Fibroblast of skin of right biceps (primary cell): ENCODE measurements at regions not wholly inside any gene's neighbourhood (a gene's known extent, or its start where the extent isn't known, plus 50 kb on each side); places are given as distances from the start of the nearest gene placed in this dataset.

Source experiments
- DNase-seq: peaks from one replicate; pipeline ENCODE4 v3.0.0-alpha.2; 2013

DNA sequence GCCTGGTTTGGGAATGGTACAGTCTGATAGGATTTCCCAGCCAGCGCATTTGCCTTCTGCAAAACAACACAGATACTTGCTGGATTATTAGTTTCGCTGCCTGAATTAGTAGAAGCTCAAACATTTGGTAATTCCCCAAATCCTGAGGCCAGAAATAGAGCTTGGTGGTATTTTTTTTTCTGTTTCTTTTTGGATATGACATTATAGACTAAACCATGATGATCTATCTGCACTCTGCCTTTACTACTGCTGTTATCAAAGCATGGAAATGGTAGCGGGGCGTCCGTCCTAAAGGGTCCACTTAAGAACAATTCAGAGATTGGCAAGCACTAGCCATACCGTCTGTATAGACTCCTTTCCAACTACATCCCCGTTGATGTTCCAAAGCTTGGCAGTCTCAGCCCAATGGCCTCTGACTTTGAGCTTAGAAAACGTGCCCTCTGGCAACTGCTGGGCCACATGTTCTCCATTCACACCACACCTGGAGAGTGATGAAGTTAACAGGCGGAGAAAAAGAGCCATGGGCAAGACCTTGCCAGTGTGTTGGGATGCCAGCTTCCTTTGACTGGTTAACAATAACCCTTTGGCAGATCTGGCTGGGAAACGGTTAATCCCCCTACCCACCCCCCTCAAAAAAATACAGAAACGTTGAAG is 241.0 kb upstream of the NR2F2 start:
- DNase-seq = no peak

DNA sequence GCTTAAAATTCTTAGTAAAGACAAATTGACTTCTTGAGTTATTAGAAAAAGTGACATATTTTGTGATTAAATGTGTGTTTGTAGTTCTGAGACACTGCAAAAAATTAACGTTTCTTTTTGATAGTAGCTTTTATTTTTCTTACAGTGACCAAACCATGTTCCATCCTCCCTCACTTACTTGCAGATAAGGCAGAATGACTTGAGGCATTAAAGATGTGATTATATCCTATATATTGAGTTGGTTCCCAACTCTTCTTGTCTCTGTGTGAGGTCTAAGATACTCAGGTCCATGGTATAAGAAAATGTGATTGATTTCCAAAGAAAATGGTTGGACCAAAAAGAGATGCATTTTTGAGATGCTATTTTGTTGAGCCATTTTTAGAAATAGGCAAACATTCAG is 238.3 kb upstream of the NR2F2 start:
- no peak for DNase-seq

DNA sequence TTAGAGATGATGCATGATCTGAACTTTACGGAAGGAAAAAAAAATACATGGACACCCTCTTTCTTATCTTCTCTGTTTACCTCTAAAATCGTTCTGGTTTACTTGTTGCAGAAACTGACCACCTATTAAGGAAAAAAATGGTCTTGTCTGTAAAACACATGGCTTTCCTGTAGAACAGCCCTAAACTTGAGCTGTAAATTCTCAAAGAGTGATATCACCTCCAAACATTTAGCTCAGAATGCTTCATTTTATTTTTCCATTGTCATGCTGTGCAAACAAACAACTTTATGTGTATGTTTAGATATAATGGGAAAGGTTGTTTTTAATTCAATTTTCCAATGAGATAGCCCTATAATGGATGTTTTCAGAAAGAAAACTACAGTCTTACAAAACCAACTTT is 237.4 kb upstream of the NR2F2 start:
- DNase-seq = no peak

DNA sequence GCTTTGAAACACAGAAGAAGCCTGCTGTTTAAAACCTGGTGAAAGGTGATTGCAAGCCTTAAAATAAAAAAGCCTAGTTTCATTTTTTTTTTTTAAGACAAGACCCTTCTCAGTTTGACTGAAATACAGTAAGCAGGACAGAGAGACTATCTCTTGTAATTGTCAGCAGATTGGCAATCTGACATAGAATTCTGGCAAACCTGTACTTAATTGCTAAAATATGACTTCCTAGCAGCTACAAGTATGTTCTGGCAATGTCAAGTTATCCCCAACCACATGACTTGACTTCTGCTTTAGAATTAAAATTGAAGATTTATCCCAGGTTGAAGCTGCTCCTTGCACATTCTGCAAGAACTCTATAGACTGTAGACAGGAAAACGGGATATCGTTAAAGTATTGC is 232.8 kb upstream of the NR2F2 start:
- no peak for DNase-seq

DNA sequence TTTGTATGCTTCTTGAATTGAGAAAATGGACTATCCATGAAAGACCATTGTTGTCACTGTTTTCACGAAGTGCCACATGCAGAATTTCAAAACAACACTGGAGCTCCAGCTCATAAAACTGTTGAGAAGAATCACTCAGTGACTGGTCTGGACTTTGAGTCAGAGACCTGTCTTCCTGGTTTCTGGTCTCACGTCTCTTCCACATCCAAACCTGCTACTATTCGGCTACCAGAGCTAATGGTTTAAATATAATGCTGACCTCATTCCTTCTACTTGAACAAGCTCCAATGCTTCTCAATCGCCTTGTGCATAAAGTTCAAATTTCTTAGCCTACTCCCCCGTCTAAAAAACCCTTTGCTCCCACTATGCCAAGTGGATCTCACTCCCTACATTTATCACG is 227.9 kb upstream of the NR2F2 start:
- DNase-seq = no peak

DNA sequence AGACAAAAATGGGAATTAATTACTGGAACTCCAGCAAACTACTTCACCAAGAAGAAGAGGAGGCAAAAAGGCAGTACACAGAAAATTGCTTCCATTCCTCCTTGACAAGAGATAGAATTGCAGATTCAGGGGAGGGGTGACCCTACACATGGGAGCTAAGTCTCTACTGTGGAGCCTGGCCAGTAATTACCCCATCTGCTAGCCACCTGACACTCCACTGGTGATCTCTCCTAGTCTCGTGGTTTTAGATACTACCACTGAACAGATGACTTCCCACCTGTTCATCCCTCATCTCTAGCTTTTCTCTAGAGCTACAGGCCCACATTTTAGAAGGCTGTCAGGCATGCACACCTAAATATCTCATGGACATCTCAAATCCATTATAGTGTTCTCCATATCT is 224.3 kb upstream of the NR2F2 start:
- DNase-seq = no peak

DNA sequence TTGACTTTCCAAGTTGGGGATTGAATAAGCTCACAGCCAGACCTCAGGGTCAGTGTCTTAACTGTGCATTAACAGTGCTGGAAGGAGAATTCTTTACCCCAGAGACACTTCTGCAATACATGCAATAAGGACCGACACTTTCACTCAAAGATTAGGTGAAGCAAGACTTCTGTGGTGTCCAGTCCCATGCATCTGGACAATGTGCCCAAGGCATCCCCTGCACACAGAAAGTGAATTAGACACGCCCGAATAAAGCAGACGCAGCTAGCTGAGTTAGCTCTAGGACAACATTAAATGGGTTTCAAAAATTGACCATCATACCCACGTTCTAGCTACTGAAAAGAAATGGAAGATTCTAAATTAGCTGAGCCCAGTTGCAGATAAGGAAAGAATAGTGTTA is 223.9 kb upstream of the NR2F2 start:
- no peak for DNase-seq

DNA sequence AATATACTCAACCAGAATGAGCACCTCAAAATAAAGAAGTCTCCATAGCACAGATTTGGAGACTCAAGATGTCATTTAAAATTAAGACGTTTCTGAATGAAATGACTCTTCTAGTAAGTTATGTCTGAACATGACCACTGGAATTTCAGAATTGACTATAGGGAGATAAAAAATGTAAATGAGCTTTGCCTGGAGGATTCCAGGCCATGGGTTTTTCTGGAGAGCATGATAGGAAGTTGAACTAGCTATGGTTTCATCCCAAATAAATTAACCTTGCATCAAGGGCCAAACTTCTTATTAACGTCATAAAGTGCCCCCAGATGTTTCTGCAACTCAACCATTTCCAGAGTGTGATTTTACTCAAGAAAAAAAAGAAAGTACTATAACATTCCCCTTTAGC is 222.6 kb upstream of the NR2F2 start:
- peak; percentile 79 for DNase-seq

DNA sequence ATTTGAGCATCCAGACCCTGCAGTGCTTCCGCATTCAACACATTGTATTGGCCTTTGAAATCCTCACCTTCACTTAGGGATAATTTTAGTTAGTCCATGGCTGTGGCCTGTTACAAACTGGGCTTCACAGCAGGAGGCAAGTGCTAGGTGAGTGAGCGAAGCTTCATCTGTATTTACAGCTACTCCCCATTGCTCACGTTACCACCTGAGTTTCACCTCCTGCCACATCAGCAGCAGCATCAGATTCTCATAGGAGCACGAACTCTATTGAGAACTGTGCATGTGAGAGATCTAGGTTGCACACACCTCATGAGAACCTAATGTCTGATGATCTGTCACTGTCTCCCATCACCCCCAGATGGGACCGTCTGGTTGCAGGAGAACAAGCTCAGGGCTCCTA is 222.1 kb upstream of the NR2F2 start:
- DNase-seq = no peak

DNA sequence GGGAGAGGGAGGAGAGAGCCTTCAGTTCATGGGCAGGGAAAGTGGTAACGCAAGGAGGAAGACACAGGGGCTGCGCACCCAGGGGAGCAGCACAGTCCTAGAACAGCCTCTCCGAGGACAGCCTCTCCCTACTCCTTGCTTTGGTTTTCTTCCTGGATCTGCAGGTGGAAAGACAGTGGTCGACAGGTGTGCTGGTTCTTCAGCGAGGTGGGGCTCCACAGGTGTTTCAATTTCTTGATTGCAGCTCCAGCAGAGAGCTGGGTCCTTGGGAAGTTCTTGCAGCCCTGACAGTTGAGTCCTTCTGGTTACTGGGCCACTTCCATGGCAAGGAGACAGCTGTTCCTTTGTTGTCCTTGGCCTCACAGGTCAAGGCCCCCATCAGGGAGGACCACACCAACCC is 220.7 kb upstream of the NR2F2 start:
- no peak for DNase-seq

DNA sequence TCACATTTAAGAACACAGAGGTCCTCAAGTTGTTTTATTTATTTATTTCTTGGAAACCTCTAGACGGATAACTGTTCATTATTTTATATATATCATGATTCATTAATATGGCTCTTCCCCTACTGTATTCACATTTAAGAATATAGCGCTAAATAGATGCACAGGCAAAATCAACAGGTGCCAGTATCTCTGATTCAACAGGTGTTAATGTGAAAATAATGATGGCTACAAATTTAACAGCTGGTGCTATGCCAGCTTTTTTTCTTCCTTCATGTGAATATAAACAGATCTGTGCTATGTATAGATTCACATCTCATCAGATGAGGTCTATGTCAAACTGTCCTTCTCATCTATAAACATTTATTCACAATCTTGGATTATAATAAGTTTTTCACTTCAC is 218.5 kb upstream of the NR2F2 start:
- no peak for DNase-seq

DNA sequence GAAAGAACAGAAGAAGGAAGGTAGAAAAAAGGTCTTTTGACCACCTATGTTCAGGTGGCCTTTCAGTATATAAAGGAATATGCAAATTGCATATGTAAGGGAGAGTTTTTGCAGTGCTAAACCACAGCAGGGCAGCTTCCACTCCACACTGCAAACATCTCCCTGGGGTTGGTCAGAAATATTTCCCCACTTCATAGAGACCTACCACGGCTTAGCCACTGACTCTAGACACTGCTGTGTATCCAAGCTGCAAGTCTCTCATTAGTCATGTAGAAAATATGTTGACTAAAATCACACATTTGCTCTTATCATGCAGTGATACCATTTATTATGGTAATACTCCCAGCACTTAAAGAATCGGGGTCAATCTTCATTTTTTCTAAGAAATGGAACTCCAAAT is 214.9 kb upstream of the NR2F2 start:
- peak; percentile 75 for DNase-seq

DNA sequence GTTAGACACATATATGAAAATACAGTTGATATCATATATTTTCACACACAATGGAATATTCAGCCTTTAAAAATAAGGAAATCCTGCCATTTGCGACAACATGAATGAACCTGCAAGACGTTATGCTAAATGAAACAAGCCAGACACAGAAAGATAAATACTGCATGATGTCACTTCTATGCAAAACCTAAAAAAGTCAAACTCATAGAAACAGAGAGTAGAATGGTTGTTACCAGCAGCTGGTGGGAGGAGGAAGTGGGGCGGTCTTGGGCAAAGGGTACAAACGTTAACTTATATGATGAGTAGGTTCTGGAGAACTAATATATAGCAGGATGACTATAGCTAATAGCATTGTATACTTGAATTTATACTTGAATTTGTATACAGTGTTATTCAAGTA is 213.2 kb upstream of the NR2F2 start:
- DNase-seq = no peak

DNA sequence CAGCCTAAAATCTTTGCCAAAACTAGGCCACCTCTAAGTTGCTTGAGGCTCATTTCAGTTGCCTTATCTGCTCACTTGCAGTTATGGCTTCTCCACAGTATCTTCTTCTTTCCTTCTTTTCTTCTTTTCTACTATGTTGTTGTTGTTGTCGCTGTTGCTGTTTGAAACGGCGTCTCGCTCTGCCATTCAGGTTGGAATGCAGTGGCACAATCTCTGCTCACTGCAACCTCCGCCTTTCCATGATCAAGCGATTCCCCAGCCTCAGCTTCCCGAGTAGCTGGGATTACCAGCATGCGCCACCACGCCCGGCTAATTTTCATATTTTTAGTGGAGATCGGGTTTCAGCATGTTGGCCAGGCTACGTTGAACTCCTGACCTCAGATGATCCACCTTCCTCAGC is 210.8 kb upstream of the NR2F2 start:
- DNase-seq = no peak

DNA sequence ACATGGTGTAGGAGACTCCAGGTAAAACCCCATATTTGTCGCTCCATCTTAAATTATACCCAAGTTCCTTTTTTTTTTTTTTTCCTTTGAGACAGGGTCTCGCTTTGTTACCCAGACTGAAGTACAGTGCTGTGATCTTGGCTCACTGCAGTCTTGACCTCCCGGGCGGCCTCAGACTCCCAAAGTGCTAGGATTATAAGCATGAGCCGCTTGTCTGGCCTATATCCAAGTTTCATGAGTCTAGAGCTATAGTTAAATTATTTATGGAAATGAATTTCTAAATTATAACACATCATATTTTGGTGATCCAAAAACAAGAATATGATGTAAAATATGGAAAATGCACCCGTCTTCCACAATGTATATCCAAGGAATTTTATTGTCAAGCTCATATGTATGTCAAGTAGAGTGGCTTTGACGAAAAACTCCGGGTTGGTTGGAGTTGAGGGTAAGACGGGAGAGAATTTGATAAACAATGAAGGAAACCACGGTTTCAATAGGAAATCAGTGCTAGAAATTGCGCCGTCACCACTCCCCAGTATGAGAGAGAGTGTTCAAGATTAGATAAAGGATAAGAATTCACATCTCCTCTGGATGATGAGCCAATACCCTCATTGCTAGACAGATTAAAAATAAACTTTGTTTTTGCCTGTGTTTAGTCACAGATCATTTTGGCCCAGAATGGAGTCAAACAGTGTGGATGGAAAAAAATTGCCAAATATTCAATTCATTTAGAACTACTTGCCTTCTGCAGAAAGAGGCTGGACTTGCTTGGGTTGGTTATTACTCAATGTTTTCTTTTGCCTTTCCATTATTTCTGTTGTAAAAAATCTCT is 209.2 kb upstream of the NR2F2 start:
- peak; percentile 42 for DNase-seq

DNA sequence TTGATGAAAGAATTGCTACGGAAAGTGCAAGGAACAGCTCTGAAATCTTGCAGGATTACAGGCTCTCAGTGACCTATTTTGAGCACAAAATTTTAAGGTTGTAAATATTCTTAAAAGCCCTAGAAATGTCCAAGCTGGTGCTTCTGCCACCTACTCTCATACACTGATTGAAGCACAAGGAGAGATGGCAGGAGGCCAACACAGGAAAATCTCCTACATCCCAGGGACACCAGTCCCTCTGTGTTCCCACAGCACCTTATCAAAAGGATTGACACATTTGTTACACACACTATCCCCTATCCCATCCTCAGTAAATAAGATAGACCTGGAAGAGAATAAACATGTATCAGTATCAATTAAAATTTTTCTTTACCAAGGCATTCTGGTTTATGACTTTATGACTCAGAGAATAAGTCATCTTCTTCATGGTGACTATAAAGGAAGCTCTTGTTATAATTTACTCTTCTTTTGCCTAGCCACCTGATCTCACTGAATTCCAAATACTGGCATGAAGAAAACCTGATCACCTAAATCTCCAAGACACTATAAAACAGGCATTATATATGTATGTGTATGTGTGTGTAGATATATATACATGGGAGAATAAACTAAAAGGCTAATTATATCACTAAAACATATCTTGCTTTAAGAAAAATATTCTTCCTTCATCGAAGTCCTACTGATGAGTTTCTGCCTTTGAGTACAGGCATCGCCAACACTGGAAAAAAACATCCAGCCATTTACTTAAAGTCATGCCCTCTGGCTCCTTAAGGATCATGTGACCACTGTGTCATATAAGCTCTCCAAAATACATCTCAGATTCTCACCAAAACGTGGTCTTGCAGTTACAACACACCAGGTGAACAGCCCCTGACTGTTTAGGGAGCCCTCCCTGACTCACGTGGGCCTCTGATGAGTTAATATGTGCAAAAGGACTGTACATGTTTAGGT is 208.1 kb upstream of the NR2F2 start:
- no peak for DNase-seq

DNA sequence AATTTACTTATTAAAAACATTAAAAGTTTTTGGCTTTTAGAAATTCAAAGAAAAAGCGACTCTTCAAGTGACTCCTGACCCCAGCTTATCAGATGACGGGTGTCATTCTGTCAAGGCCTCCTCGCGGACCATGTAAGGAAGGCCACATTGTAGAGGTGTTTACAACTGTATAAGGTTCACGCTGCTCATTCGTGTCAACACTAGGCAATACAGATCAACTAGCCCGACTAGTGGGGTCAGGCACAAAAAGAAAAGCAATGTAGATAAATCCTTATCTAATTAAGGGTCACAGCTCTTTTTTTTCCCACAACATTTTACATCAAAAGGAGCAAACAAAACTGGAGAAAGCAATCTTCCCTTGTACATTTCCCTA is 207.5 kb upstream of the NR2F2 start:
- DNase-seq = no peak

DNA sequence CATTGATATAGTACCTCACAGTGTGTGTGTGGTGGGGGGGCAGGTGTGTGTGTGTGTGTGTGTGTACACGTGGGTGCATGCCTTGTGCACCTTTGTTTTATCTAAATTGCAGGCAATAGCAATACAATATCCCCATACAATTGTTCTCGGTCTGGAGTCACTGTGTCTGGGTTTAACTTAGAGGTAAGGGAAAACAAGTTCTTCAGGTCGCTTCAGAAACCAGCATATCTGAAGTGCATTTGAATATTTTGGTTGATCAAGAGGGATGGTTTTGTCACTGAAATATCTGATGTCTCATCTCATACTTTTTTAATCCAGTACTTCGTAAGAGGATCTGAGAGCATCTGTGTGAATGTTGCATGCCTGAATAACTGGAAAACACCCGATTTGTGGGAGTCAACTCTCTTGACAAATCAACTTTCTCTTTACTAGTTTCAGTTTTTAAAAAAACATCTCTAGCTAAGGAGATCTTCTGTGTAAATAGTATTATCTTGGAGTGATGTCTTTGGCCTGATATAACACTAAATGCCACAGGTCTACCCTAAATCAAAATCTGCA is 206.8 kb upstream of the NR2F2 start:
- DNase-seq = no peak

DNA sequence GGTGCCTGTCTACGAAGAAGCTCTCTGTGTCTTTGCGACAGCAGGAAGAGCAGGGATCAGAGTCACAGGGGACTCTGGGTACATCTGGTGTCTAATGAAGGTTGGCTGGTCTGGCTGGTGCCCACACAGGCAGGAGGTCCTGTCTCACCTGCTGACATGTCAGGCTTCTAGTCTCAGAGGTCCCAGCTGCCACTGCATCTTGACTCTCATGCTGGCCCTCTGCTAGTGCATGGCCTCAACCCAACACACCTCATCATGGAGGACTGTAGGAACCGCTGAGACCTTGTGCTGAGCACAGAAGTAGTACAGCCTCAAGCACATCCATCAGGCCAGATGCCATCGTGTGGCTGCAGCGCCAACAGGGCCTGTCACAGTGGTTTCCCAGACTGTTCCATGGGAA is 206.1 kb upstream of the NR2F2 start:
- DNase-seq = no peak

DNA sequence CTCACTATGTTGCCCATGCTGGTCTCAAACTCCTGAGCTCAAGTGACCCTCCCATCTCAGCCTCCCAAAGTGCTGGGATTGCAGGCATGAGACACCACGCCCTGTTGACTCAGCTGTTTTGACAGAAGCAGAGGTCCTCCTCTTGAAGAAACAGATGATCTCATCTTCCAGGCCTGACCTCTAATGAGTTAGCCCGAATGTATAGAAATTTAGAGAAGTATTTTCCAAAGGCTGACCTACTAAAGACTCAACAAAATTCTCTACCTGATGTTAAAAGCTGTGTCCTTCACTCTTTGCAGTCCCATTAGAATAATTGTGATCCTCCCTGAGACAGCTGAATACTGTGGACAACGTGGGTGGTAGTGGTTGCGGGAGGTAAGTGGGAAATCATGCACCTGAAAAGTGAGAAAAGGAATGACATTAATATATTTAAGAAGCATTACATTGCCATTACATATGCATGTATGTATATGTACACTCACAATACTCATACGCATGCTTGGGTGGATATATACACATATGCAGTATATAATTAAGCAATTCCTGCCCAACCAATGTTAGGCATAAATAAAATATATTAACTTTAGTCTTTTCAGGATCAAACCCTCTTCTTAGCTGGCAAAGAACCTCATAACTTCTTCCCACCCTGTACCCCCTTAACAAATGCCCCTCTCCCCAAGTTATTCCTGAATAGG is 204.6 kb upstream of the NR2F2 start:
- peak; percentile 38 for DNase-seq

DNA sequence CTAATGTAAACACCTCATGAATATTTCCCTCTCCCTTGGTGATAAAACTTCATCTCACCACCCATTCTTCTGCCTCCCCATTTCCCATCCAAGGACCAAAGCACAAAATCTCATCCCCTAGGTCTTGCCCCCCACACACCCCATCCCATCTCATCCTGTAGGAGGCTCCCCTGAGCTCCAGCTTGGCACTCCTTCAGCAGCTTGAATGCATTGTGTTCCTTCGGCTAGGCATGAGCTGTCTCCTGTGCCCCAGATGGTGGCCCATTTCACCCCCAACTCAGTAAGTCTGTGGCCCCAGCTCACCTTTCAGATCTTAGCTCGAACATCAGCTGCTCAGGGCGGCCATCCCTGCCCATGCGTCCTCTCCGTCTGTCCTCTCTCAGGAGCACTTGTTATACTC is 203.6 kb upstream of the NR2F2 start:
- no peak for DNase-seq

DNA sequence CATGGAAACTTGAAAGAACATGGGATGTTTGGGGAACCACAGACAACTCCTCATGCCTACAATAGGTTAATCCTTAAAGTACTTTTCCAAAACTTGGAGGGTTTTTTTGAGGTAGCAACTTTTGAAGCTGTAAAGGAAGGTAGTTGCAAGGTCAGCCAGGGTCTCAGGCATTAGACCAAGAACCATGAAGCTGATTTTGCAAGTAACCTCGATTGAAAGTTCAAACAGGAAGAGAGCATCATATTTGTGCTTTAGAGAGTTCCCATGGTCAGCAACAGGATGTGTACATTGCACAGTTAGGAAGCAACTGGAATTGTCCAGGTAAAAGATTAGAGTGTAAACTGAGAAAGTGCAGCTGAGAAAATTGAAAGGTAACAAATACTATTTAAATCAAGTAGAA is 199.8 kb upstream of the NR2F2 start:
- no peak for DNase-seq

DNA sequence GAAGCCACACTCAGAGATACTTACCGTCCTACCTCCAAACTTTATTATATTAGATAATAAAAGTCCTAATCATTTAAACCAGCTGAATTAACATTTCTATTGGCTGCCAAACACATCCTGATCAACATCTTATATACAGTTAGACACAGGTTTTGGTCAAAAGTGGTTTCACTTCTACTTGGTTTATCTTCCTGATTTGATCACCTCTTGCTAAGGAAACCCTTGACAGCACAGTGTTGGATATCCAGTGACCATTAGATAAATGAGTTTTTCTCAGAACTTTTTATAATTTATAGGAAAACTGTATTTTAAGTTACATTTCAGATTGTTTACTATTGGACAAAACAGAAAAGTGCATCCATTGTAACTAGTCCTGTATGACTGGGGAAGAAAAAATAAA is 198.4 kb upstream of the NR2F2 start:
- no peak for DNase-seq
